ENCODE measurements at regions not wholly inside any gene's neighbourhood (a gene's known extent, or its start where the extent isn't known, plus 50 kb on each side); places are given as distances from the start of the nearest gene placed in this dataset.
A peak's percentile ranks its signal among the peaks of the same experiment; 100 is the strongest.

GRCh38 chr17:6244796-6245195 is 174.6 kb downstream of the WSCD1 start:
- Mint-ChIP-seq H3K9me3 (no peaks in the 10 kb centered on the region), H3K27me3 (peaks cover 13 to 71% (median 31%) of the 10 kb centered on the region in 5 donors), H3K36me3 (no peaks in the 10 kb centered on the region), H3K4me3 (no peak overlapping the region), H3K27ac (no peak overlapping the region), H3K4me1 (no peaks in the 10 kb centered on the region)
- POLR2A ChIA-PET, result no interaction called here
- ATAC-seq (no peak), DNase-seq (no peak)

DNA sequence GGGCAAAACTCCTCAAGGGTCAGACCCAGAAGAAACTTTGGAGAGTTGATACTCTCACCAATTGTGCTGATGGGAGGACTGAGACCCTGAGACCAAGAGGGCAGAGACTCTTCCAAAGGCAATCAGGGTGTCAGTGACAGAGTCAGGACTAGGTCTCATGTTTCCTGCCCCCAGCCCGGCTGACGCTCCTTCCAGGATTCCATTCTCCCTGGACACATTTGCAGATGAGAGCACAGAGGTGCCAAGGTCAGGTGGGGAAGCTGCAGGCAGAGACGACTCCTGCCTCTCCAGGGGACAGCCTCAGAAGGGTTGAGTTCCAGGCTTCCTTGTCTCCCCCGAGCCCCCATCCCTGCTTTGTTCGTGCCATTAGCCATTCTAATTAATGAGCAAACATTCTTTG is 174.1 kb downstream of the WSCD1 start:
- Mint-ChIP-seq H3K9me3 (no peaks in the 10 kb centered on the region), H3K27me3 (peaks cover 15 to 70% (median 29%) of the 10 kb centered on the region in 5 donors), H3K36me3 (no peaks in the 10 kb centered on the region), H3K27ac (no peak overlapping the region), H3K4me1 (no peaks in the 10 kb centered on the region), H3K4me3 (no peak overlapping the region)
- DNase-seq (no peak), ATAC-seq (no peak)
- POLR2A ChIA-PET, result no interaction called here

DNA sequence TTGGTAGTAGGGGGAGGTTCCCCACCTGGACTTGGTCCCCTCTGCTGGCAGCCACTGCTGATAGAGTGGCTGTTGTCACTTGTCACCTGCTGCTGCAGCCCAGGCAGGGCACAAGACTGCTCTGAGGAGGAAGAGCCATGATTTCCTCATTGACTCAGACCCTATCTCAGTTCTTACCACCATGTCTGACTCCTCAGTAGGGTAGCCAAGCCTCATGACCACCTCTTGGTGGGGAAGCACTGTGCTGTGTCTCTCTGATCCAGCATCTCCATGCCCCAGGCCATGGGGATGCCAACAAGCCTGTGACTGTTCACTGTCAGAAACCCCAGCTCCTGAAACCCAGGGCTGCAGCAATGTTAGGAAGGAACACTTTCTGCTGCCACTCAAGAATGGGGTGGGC is 173.0 kb downstream of the WSCD1 start:
- DNase-seq (no peak), ATAC-seq (no peak)
- Mint-ChIP-seq H3K27ac (no peak overlapping the region), H3K36me3 (no peaks in the 10 kb centered on the region), H3K27me3 (peaks cover 13 to 60% (median 35%) of the 10 kb centered on the region in 5 donors), H3K4me3 (no peak overlapping the region), H3K9me3 (no peaks in the 10 kb centered on the region), H3K4me1 (no peaks in the 10 kb centered on the region)
- POLR2A ChIA-PET, result no interaction called here

DNA sequence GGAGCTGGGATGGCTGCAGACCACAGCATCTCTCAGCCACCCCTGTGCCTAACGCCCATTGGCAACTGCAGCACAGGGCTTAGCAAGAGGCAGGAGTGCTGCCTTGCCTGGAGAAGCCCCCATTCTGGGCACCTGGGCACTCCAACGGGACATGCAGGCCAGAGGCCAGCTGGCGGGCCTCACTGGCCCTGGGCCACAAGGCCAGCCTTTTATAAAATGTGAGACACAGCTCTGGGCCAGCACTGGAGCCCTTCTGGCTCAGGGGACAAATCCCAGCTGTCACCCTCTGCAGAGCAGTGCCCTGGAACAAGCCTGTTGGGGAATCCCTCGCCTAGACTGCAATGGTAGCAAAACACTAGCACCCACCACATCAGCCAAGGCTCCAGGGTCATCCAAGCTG is 171.8 kb downstream of the WSCD1 start:
- Mint-ChIP-seq H3K9me3 (no peaks in the 10 kb centered on the region), H3K4me3 (no peak overlapping the region), H3K4me1 (no peaks in the 10 kb centered on the region), H3K27me3 (peaks cover 9 to 54% (median 37%) of the 10 kb centered on the region in 5 donors), H3K36me3 (no peaks in the 10 kb centered on the region), H3K27ac (no peak overlapping the region)
- POLR2A ChIA-PET, result no interaction called here
- ATAC-seq, result no peak
- DNase-seq, result no peak

DNA sequence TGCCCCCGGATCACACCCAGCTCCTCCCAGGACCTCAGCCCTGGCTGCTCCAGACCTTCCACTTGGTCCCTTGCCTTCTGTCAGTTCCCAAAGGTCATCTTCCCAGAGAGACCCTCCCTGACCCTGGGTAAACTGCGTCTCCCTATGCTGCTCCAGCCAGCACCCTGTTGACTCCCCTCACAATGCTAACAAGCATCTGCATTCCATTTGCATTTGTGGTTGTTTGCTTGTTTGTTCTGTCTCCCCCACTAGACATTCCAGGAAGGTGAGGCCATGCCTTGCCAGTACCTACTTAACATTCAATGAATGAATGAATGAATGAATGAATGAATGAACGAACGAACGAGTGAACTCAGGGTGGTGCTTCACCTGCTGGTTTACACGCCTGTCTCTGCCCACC is 171.2 kb downstream of the WSCD1 start:
- DNase-seq, result no peak
- no peak overlapping the region for H3K4me3 Mint-ChIP-seq
- no peaks in the 10 kb centered on the region for H3K9me3 Mint-ChIP-seq
- ATAC-seq, result no peak
- no peaks in the 10 kb centered on the region for H3K36me3 Mint-ChIP-seq
- no peak overlapping the region for H3K27ac Mint-ChIP-seq
- peaks cover 9 to 54% (median 35%) of the 10 kb centered on the region in 5 donors for H3K27me3 Mint-ChIP-seq
- no peaks in the 10 kb centered on the region for H3K4me1 Mint-ChIP-seq
- POLR2A ChIA-PET, result no interaction called here

DNA sequence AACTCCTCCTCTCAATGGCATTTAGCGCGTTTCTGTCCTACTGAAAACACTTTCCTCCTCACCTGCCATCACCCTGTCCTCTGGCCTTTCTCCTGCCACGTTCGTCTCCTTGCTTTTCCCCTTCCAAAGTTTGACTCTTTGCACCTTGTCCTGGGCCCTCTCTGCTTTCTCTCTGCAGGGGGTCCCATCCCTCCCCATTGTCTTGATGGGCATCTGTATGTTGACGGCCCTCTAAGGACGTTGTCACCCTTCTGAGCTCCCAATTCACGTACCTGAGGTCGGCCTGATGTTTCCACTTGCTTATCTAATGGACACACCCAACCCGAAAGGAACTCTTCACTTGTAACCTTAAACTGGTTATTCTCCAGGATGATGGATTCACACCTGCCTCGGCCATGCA is 170.4 kb downstream of the WSCD1 start:
- no peaks in the 10 kb centered on the region for H3K4me1 Mint-ChIP-seq
- POLR2A ChIA-PET, result no interaction called here
- peak overlapping the region in 1 of 10 donors; percentile 22 for H3K27ac Mint-ChIP-seq
- H3K27me3 Mint-ChIP-seq, result peaks cover 9 to 54% (median 35%) of the 10 kb centered on the region in 5 donors
- ATAC-seq (no peak), DNase-seq (no peak)
- H3K36me3 Mint-ChIP-seq, result no peaks in the 10 kb centered on the region
- no peak overlapping the region for H3K4me3 Mint-ChIP-seq
- no peaks in the 10 kb centered on the region for H3K9me3 Mint-ChIP-seq

- Mint-ChIP-seq H3K36me3 (no peaks in the 10 kb centered on the region), H3K9me3 (no peaks in the 10 kb centered on the region), H3K4me3 (no peak overlapping the region), H3K27me3 (peaks cover 9 to 50% (median 35%) of the 10 kb centered on the region in 5 donors), H3K4me1 (no peaks in the 10 kb centered on the region), H3K27ac (no peak overlapping the region)
- DNase-seq, result no peak
- ATAC-seq, result no peak
- POLR2A ChIA-PET, result no interaction called here
Observed at GRCh38 chr17:6240001-6240400, 169.8 kb downstream of the WSCD1 start.

- H3K36me3 Mint-ChIP-seq, result no peaks in the 10 kb centered on the region
- no peak overlapping the region for H3K4me3 Mint-ChIP-seq
Observed at GRCh38 chr17:6239241-6239798, 169.1 kb downstream of the WSCD1 start.

DNA sequence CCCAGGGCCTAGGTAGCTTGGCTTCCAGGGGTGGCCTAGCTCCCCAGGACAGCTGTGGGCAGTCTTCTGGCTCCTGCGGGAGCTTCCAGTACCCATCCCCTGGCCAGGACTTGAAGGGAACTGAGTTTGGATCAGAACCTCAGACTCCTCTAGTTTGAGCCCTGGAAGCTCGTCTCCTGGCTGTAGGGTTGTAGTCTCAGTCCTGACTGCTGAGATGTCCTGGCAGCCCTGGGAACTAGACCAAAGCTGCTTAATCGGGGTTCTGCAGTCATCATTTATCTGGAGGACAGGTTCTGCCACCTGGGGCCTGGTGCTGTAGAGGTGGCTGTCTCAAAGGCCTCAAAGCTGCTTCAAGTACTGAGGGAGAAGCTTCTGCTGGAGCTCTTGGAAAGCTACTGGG is 163.7 kb downstream of the WSCD1 start:
- Mint-ChIP-seq H3K9me3 (no peaks in the 10 kb centered on the region), H3K27ac (no peak overlapping the region), H3K4me1 (no peaks in the 10 kb centered on the region), H3K4me3 (no peak overlapping the region), H3K27me3 (peaks cover 0 to 6% (median 3%) of the 10 kb centered on the region in 5 donors), H3K36me3 (no peaks in the 10 kb centered on the region)
- POLR2A ChIA-PET, result no interaction called here
- DNase-seq (no peak), ATAC-seq (no peak)

More at GRCh38 chr17:6239241-6239798, 169.1 kb downstream of the WSCD1 start:
- ATAC-seq, result no peak
- POLR2A ChIA-PET, result no interaction called here
- Mint-ChIP-seq H3K9me3 (no peaks in the 10 kb centered on the region), H3K27ac (no peak overlapping the region), H3K4me1 (no peaks in the 10 kb centered on the region), H3K27me3 (peaks cover 9 to 43% (median 34%) of the 10 kb centered on the region in 5 donors)
- DNase-seq, result no peak

DNA sequence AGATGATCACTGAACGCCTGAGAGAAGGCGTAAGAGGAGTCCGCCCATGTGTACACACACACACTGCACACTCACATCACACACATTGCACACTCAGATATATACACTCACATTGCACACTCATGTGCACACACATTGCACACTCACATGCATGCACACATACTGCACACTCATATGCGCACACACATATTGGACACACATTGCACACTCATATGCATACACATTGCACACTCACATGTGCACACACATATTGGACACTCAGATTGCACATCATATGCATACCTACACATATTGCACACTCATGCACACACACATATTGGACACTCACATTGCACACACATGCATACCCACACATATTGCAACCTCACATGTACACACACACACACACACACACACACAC is 163.2 kb downstream of the WSCD1 start:
- no peaks in the 10 kb centered on the region for H3K9me3 Mint-ChIP-seq
- no peaks in the 10 kb centered on the region for H3K4me1 Mint-ChIP-seq
- no peak overlapping the region for H3K27ac Mint-ChIP-seq
- H3K4me3 Mint-ChIP-seq, result no peak overlapping the region
- ATAC-seq, result no peak
- POLR2A ChIA-PET, result no interaction called here
- peaks cover 0 to 3% (median 3%) of the 10 kb centered on the region in 5 donors for H3K27me3 Mint-ChIP-seq
- no peak for DNase-seq
- H3K36me3 Mint-ChIP-seq, result no peaks in the 10 kb centered on the region

GRCh38 chr17:6232732-6233101 is 162.5 kb downstream of the WSCD1 start:
- H3K9me3 Mint-ChIP-seq, result no peaks in the 10 kb centered on the region
- H3K27ac Mint-ChIP-seq, result no peak overlapping the region
- no peaks in the 10 kb centered on the region for H3K4me1 Mint-ChIP-seq
- DNase-seq (no peak), ATAC-seq (no peak)
- no peaks in the 10 kb centered on the region for H3K36me3 Mint-ChIP-seq
- H3K27me3 Mint-ChIP-seq, result peaks cover 0 to 3% (median 0%) of the 10 kb centered on the region in 5 donors
- H3K4me3 Mint-ChIP-seq, result no peak overlapping the region
- POLR2A ChIA-PET, result no interaction called here

DNA sequence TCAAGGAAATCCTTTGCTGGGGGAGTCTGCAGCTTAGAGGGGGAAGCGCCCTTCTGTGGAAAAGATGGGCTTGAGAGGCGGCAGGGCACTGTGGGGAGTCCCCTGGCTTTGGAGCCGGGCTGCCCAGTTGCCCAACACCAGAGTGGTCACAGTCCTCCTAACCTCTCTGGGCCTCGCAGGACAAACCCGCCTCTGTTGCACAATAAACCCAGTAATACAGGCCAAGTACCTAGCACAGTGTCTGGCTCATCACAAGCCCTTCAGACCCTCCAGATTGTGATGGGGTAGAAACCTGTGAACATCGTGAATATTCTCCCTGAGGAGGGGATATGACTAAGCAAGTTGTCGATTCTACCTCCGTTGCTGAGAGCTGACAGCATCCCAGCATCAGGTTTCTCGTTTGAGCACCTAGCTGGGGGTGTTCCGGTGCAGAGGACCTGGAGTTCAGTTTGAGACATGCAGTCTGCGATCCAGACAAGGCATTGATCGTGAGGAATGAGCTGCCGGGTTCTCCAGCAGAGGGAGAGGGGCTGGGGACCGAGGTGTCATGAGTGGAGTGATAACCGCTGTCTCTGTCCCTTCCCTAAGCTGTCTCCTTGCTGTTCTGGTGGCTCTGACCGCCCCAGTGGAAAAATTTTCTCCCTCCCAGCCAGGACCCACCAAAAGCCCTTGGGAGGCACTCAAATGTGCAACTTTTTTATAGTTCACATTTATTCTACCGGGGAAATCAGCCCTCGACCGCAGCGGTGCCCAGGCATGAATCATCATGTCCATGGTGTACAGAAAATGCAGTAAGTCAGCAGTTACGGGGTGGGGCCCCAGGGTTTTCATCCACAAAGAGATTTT is 161.9 kb downstream of the WSCD1 start:
- Mint-ChIP-seq H3K27me3 (peaks cover 0 to 3% (median 0%) of the 10 kb centered on the region in 5 donors), H3K36me3 (no peaks in the 10 kb centered on the region), H3K4me3 (no peak overlapping the region), H3K9me3 (no peaks in the 10 kb centered on the region), H3K4me1 (no peaks in the 10 kb centered on the region), H3K27ac (no peak overlapping the region)
- ATAC-seq, result no peak
- POLR2A ChIA-PET, result no interaction called here
- DNase-seq, result no peak

DNA sequence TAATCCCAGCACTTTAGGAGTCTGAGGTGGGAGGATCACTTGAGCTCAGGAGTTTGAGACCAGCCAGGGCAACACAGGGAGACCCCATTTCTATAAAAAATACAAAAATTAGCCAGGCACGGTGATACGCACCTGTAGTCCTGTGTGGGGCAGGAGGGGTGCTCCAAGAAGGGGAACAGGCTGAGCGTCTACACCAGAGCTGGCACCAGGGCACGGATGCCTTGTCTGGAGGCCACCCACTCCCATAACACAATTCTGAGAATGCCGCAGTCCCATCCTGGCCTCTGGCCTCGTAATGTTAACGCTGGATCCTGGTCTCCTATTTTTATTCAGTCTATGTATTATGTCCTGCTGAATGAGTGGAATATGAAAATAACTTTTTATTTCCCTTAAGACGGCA is 161.3 kb downstream of the WSCD1 start:
- Mint-ChIP-seq H3K27ac (no peak overlapping the region), H3K36me3 (no peaks in the 10 kb centered on the region), H3K9me3 (no peaks in the 10 kb centered on the region), H3K4me1 (no peaks in the 10 kb centered on the region), H3K27me3 (peaks cover 0 to 3% (median 0%) of the 10 kb centered on the region in 5 donors), H3K4me3 (no peak overlapping the region)
- DNase-seq, result no peak
- no peak for ATAC-seq
- POLR2A ChIA-PET, result no interaction called here

- POLR2A ChIA-PET, result no interaction called here
Observed at GRCh38 chr17:6218333-6218732, 148.2 kb downstream of the WSCD1 start.

More at GRCh38 chr17:6218333-6218732, 148.2 kb downstream of the WSCD1 start:
- Mint-ChIP-seq H3K4me3 (no peak overlapping the region), H3K36me3 (peaks cover 0 to 19% (median 3%) of the 10 kb centered on the region in 3 donors), H3K9me3 (peaks cover 8 to 23% (median 16%) of the 10 kb centered on the region in 9 donors), H3K27ac (no peak overlapping the region), H3K4me1 (no peaks in the 10 kb centered on the region), H3K27me3 (peaks cover 11 to 31% (median 25%) of the 10 kb centered on the region in 5 donors)
- DNase-seq, result no peak
- no peak for ATAC-seq

All from naive thymus-derived CD8-positive, alpha-beta T cell (primary cell).